Gastrocnemius medialis (tissue), 4 donors: ENCODE measurements at regions not wholly inside any gene's neighbourhood (a gene's known extent, or its start where the extent isn't known, plus 50 kb on each side); places are given as distances from the start of the nearest gene placed in this dataset.

Experiments
- POLR2A ChIP-seq, 2 donors: fragments of 450-650 bp; IDR thresholded peaks; one replicate each; pipeline ENCODE4 v1.6.1; 2017; ENCODE audit warnings: antibody characterized with exemption in 2 of 2, mild to moderate bottlenecking in 2 of 2, moderate library complexity in 2 of 2
- TF ChIP-seq, protein P1 (sequence below), 5 experiments: fragments of 450-650 bp in 3 of 5; fragments of 200-600 bp in 2 of 5; sonication (generic) in 2 of 5; IDR thresholded peaks in 4 of 5; conservative IDR thresholded peaks in 1 of 5; 1 replicate in 4 of 5; 2 replicates in 1 of 5; pipeline ENCODE4 v1.5.1; 2016 to 2019; ENCODE audit warnings: antibody characterized with exemption in 5 of 5, mild to moderate bottlenecking in 3 of 5, moderate library complexity in 3 of 5

DNA sequence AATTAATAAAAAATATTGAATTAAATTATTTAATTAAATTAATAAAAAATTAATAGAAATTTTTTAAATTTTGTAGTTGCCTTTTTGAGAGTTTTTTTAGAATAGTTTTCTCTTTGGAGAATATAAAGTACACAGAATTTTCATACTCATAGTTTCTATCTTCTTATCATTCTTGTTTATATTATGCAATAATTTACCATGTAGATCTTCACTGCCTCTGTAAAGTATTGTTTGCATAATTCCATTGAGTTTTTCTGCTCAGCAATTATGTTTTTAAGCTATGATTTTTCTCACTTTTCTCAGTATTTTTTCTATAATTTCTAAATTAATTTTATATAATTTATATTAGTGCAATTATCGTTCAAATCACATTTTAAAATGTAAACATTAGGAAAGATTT lies 50.6 kb upstream of the OXA1L start:
- TF ChIP-seq, protein P1, sequence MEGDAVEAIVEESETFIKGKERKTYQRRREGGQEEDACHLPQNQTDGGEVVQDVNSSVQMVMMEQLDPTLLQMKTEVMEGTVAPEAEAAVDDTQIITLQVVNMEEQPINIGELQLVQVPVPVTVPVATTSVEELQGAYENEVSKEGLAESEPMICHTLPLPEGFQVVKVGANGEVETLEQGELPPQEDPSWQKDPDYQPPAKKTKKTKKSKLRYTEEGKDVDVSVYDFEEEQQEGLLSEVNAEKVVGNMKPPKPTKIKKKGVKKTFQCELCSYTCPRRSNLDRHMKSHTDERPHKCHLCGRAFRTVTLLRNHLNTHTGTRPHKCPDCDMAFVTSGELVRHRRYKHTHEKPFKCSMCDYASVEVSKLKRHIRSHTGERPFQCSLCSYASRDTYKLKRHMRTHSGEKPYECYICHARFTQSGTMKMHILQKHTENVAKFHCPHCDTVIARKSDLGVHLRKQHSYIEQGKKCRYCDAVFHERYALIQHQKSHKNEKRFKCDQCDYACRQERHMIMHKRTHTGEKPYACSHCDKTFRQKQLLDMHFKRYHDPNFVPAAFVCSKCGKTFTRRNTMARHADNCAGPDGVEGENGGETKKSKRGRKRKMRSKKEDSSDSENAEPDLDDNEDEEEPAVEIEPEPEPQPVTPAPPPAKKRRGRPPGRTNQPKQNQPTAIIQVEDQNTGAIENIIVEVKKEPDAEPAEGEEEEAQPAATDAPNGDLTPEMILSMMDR (IDR thresholded peaks at IDR 0.05 in 4 of 5, conservative IDR thresholded peaks at IDR 0.05 in 1 of 5), result no peak
- no peak for TF ChIP-seq POLR2A (IDR thresholded peaks at IDR 0.05)
